Left forelimb (tissue), 1 donor: ENCODE measurements at regions not wholly inside any gene's neighbourhood (a gene's known extent, or its start where the extent isn't known, plus 50 kb on each side); places are given as distances from the start of the nearest gene placed in this dataset.

Experiments used
- DNase-seq: peaks from one replicate; pipeline ENCODE4 v3.0.0-alpha.2; 2018; ENCODE audit warnings: low spot score

DNA sequence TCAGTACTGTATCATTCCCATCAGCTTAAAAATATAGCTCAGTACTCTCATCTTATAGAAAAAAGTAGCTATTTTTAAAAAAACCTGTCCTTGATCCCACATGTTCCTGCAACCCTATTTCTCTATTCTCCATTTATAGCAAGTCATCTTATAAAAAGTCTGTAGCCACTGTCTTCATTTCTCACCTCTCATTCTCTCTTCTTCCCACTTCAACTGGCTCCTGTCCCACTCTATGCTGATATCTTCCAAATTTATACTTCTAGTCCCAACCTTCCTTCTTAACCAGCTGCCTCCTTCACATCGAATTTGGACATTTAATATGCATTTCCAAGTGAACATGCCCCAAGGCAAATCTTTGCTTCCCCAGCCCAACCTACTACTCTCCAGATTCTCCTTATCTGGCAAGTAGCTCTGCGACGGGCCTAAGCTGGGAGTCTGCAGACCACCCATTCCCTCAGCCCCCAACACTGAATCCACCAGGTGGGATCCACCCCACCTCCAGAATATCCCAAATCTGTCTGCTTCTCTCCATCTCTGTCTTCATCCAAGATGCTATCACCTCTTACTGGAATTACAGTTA, 52.0 kb upstream of the TANC2 start:
- DNase-seq = no peak

GRCh38 chr17:62912363-62912762, 53.7 kb upstream of the TANC2 start:
- no peak for DNase-seq

- DNase-seq = no peak
Observed at GRCh38 chr17:62911114-62911513, 54.9 kb upstream of the TANC2 start.

- no peak for DNase-seq
Observed at GRCh38 chr17:62910277-62910676, 55.8 kb upstream of the TANC2 start.

- no peak for DNase-seq
Observed at GRCh38 chr17:62907961-62908360, 58.1 kb upstream of the TANC2 start.

DNA sequence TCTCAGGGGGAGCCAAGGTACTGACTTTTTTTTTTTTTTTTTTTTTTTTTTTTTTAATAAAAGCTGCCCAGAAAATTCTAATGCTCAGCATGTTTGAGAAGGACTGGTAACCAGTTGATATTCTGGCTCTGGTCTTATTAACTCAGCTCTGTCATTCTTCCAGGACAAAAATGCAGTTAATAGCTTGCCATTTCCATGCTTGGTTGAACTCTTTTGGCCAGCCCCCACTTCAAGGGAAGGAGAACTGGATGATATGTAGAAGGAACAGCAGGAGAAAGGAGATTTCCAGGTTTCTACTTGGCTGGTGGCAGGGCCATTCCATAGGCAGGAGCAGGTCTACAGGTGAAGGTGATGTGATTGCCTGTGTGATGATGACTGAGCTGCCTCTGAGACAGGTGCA, 59.2 kb upstream of the TANC2 start:
- no peak for DNase-seq

DNA sequence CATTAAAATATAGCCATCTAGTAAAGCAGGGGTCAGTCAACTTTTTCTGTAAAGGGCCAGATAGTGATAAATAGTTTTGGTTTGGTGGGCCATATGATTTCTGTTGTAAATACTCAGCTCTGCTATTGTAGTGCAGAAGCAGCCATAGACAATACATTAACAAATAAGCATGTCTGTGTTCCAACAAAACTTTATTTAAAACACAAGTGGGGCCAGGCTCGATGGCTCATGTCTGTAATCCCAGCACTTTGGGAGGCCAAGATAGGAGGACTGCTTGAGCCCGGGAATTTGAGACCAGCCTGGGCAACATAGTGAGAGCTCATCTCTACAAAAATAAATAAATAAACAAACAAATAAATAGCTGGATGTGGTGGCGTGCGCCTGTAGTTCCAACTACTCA, 60.8 kb upstream of the TANC2 start:
- no peak for DNase-seq

- DNase-seq = no peak
Observed at GRCh38 chr17:62902531-62903220, 63.4 kb upstream of the TANC2 start.

- no peak for DNase-seq
Observed at GRCh38 chr17:62901544-62901943, 64.5 kb upstream of the TANC2 start.

DNA sequence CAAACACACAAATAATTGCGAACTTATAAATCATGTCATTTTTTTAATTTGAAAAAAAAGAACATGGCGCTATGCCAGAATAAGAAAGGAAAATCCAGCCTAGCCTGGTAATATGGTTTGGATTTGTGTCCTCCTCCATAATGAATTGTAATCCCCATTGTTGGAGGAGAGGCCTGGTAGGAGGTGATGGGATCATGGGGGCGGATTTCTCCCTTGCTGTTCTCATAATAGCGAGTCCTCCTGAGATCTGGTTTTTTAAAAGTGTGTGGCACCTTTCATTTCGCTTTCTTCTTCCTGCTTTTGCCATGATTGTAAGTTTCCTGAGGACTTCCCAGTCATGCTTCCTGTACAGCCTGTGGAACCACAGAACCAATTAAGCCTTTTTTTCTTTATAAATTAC, 65.9 kb upstream of the TANC2 start:
- DNase-seq = no peak

DNA sequence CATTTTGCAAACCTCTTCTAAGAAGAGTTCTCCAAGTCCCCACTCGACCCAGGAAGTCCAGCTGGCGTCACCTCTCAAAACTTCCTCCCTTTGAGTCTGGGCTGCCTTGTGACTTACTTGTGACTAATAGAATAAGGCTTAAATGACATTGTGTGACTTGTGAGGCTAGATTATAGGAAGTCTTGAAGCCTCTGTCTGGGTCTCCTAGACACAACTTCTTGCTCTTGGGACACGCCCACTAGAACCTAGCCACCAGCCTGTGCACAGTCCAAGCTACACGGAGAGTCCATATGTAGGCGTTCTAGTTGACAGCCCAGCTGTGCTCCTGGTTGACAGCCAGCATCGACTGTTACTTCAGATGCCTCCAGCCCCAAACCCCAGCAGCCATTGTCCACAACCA, 66.7 kb upstream of the TANC2 start:
- DNase-seq = no peak

DNA sequence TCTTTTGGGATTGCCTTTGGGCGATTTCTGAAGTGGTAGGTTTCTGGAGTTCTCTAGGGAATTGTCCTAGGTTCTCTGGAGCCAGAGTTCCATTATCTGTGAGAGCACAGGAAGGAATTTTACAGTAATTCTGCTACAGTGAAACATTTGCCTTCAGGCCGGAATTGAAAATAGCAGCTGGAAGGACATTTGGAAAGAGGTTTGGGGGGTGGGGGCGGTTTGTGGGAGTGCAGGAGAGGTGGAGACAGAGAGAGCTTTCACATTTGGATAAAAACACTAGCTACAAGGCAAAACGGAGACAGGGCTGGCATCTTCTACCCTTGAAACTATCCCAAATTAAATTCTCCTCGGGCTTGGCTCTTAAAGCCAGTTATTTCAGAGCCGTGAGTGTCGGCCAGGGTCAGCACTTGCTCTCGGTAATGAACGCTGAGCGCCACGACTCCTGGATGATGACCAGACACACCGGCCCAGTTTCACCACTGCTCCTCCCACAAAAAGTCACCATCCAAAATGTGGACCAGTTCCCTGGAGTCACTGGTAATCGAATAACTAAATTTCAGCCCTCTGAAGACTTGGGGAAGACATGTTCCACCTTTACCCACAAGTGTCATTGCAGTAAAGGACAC, 67.7 kb upstream of the TANC2 start:
- peak; percentile 73 for DNase-seq

DNA sequence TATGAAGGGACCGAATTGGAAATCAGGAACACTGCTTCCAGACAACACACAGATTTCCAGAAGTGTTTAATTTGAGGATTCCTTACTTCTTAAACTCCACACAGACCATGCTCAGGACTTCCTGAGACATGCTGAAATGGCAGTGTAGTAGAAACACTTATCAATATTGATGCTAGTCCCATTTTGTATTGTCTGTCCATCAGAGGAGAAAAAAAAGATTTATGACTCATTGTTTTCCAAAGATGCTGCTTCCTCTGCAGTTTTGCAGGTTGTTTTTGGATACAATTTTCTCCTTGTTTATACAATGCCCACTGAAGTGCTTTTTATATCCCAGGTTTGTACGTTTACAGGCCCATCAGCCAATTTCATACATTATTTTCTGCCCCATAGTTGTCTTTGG, 68.3 kb upstream of the TANC2 start:
- DNase-seq = no peak

GRCh38 chr17:62895320-62896301, 70.4 kb upstream of the TANC2 start:
- DNase-seq = no peak

DNA sequence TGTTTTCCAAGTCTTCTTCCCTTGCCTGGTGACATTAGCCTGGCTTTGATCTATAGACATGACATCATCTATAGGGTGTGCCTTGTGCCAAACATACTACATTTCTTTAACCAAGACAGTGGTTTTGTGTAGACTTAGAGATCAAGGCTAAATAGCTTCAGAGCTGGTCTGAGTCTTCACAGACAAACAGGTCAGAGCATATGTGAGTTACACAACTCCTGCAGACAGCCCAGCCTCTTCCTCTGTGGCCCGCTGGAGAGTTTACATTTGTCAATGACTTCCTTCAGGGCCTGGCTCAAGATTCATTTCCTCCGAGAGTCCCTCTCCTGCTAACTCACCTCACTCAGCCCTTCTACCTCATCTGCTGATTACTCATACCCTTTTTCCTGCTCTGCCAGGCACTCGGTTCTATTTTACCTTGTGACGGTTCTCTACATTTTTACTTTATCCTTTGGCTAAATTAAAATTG, 73.1 kb upstream of the TANC2 start:
- no peak for DNase-seq

- no peak for DNase-seq
Observed at GRCh38 chr17:62892061-62892675, 73.9 kb upstream of the TANC2 start.

GRCh38 chr17:62891659-62892058, 74.4 kb upstream of the TANC2 start:
- no peak for DNase-seq

DNA sequence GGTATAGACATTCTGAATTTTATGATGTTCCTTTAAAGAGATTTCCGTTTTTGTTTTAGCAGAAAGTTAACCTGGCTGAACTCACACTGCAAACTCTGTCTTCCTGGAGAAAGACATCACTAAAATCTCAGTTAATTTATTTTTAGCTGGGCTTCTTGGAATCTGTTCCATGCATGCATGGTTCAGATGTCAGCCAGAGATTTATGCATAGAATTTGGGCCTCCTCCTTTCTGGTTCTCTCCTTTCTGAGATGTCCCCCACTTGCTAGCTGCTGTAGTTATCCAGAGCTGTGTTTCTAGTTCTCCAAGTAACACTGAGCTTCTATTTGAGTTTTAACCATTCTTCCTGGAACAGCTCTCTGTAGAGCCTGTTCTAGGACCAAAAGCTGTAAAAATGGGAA, 77.3 kb upstream of the TANC2 start:
- DNase-seq = no peak

DNA sequence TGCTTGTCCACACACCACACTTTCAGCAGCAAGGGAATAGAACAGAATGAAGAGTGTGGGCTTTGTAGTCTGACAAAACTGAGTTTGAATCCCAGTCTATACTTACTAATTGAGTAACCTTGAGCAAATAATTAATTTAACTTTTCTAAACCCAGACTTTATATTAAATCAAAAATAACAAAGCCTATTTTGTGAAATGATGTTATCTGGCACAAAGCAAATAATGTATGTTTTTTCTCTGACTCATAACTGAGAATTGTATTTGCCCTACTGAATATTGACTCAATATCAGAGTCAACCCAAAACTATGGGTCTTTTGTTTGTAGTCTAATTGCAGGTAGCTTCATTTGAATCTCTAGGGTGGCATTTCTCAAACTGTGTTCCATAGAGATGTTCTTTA, 77.9 kb upstream of the TANC2 start:
- DNase-seq = no peak

DNA sequence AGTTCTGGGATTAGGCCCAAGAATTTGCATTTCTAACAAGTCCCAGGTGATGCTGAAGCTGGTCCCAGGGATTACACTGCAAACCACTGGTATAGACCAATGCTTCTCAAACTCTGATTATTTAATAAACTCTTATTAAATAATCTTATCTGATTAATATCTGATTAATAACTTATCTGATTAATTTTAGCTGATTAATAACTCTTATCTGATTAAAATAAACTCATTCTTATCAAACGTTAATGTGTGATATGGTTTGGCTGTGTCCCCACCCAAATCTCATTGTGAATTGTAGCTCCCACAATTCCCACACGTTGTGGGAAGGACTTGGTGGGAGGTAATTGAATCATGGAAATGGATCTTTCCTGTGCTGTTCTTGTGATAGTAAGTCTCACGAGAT, 78.6 kb upstream of the TANC2 start:
- DNase-seq = no peak

DNA sequence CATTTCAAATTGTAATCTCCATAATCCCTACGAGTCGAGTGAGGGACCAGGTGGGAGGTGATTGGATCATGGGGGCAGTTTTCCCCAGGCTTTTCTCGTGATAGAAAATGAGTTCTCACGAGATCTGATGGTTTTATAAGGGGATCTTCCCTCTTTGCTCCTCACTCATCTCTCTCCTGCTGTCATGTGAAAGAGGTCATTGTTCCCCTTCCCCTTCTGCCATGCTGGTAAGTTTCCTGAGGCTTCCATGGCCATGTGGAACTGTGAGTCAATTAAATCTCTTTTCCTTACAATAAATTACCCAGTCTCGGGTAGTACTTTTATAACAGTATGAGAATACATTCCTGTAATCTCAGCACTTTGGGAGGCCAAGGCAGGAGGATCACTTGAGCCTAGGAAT, 76.7 kb upstream of the MARCHF10 start:
- no peak for DNase-seq

GRCh38 chr17:62882878-62883277, 74.8 kb upstream of the MARCHF10 start:
- DNase-seq = no peak
